Neural progenitor cell (in vitro differentiated cells): ENCODE measurements at regions not wholly inside any gene's neighbourhood (a gene's known extent, or its start where the extent isn't known, plus 50 kb on each side); places are given as distances from the start of the nearest gene placed in this dataset.

Experiments used
- DNase-seq: peaks from one replicate; pipeline ENCODE4 v3.0.0-alpha.2; 2016; ENCODE audit warnings: low spot score
- H2AFZ ChIP-seq: fragments of 200-600 bp; sonication (generic); replicated peaks from 2 replicates; pipeline ENCODE4 v1.6.1; 2016; ENCODE audit warnings: antibody characterized with exemption
- H3F3A ChIP-seq: fragments of 200-600 bp; sonication (generic); 2 replicates; pipeline ENCODE4 v1.6.1; 2016; ENCODE audit warnings: antibody characterized with exemption, low read depth
- H3K27ac ChIP-seq: fragments of 200-600 bp; sonication (generic); 2 replicates; pipeline ENCODE4 v1.5.1; 2016; ENCODE audit warnings: mild to moderate bottlenecking
- H3K27me3 ChIP-seq: fragments of 200-600 bp; sonication (generic); 2 replicates; pipeline ENCODE4 v1.6.1; 2016; ENCODE audit warnings: mild to moderate bottlenecking, moderate library complexity
- H3K36me3 ChIP-seq: fragments of 200-600 bp; sonication (generic); 2 replicates; pipeline ENCODE4 v1.5.1; 2016
- H3K4me1 ChIP-seq: fragments of 200-600 bp; sonication (generic); 2 replicates; pipeline ENCODE4 v1.6.1; 2016; ENCODE audit warnings: mixed run types
- H3K4me2 ChIP-seq: fragments of 200-600 bp; sonication (generic); 2 replicates; pipeline ENCODE4 v1.6.1; 2016
- H3K4me3 ChIP-seq: fragments of 200-600 bp; sonication (generic); 2 replicates; pipeline ENCODE4 v1.5.1; 2016
- H3K79me2 ChIP-seq: fragments of 200-600 bp; sonication (generic); 2 replicates; pipeline ENCODE4 v1.6.1; 2016; ENCODE audit warnings: low read depth
- H3K9ac ChIP-seq: fragments of 200-600 bp; sonication (generic); 2 replicates; pipeline ENCODE4 v1.6.1; 2016
- H3K9me3 ChIP-seq: fragments of 200-600 bp; sonication (generic); 2 replicates; pipeline ENCODE4 v1.5.1; 2016; ENCODE audit warnings: low read depth
- H4K20me1 ChIP-seq: fragments of 200-600 bp; sonication (generic); 2 replicates; pipeline ENCODE4 v1.6.1; 2016; ENCODE audit warnings: low read depth
- H3K27ac Mint-ChIP-seq: 3 replicates; pipeline ENCODE4 v1.8.0; 2021; ENCODE audit warnings: mixed read lengths
- H3K27me3 Mint-ChIP-seq: 2 replicates; pipeline ENCODE4 v1.8.0; 2022; ENCODE audit warnings: low read depth, mild to moderate bottlenecking, inconsistent platforms, moderate library complexity, mixed read lengths; ENCODE audit not compliant: insufficient read depth
- H3K36me3 Mint-ChIP-seq: 3 replicates; pipeline ENCODE4 v1.8.0; 2021; ENCODE audit warnings: mixed read lengths
- H3K4me1 Mint-ChIP-seq: 3 replicates; pipeline ENCODE4 v1.8.0; 2021; ENCODE audit warnings: mixed read lengths
- H3K4me3 Mint-ChIP-seq: 3 replicates; pipeline ENCODE4 v1.8.0; 2021; ENCODE audit warnings: mild to moderate bottlenecking, moderate library complexity, mixed read lengths
- H3K9me3 Mint-ChIP-seq: 3 replicates; pipeline ENCODE4 v1.8.0; 2020; ENCODE audit warnings: mixed read lengths
- EZH2 ChIP-seq: fragments of 200-600 bp; sonication (generic); IDR thresholded peaks from 2 replicates; pipeline ENCODE4 v1.6.1; 2017; ENCODE audit warnings: antibody characterized with exemption, mild to moderate bottlenecking, moderate library complexity
- EZH2phosphoT487 ChIP-seq: fragments of 200-600 bp; sonication (generic); IDR thresholded peaks from 2 replicates; pipeline ENCODE4 v1.6.1; 2017; ENCODE audit warnings: antibody characterized with exemption
- TF ChIP-seq, protein P1 (sequence below): fragments of 200-600 bp; sonication (generic); IDR thresholded peaks from 2 replicates; pipeline ENCODE4 v1.5.1; 2017; ENCODE audit warnings: antibody characterized with exemption, mild to moderate bottlenecking

GRCh38 chr6:168369786-168370185 lies 50.2 kb upstream of the DACT2 start:
- no peaks in the 10 kb centered on the region for H3K36me3 ChIP-seq
- no peaks in the 10 kb centered on the region for H3K79me2 ChIP-seq
- H3K36me3 Mint-ChIP-seq: no peaks in the 10 kb centered on the region
- H3K27me3 Mint-ChIP-seq: peaks cover 11% of the 10 kb centered on the region
- no peaks in the 10 kb centered on the region for H3K4me1 ChIP-seq
- peaks cover 10% of the 10 kb centered on the region for H3K4me1 Mint-ChIP-seq
- H3K27me3 ChIP-seq: no peaks in the 10 kb centered on the region
- H3K27ac ChIP-seq: no peak overlapping the region
- no peak overlapping the region for H3K4me3 ChIP-seq
- no peaks in the 10 kb centered on the region for H3K9me3 ChIP-seq
- TF ChIP-seq EZH2phosphoT487: no peak
- TF ChIP-seq, protein P1, sequence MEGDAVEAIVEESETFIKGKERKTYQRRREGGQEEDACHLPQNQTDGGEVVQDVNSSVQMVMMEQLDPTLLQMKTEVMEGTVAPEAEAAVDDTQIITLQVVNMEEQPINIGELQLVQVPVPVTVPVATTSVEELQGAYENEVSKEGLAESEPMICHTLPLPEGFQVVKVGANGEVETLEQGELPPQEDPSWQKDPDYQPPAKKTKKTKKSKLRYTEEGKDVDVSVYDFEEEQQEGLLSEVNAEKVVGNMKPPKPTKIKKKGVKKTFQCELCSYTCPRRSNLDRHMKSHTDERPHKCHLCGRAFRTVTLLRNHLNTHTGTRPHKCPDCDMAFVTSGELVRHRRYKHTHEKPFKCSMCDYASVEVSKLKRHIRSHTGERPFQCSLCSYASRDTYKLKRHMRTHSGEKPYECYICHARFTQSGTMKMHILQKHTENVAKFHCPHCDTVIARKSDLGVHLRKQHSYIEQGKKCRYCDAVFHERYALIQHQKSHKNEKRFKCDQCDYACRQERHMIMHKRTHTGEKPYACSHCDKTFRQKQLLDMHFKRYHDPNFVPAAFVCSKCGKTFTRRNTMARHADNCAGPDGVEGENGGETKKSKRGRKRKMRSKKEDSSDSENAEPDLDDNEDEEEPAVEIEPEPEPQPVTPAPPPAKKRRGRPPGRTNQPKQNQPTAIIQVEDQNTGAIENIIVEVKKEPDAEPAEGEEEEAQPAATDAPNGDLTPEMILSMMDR: no peak
- TF ChIP-seq EZH2: no peak
- no peaks in the 10 kb centered on the region for H4K20me1 ChIP-seq
- H3K9ac ChIP-seq: no peak overlapping the region
- H3K4me2 ChIP-seq: no peak overlapping the region
- H3K4me3 Mint-ChIP-seq: no peak overlapping the region
- no peak overlapping the region for H3K27ac Mint-ChIP-seq
- peak overlapping the region; percentile 47 for H2AFZ ChIP-seq
- H3F3A ChIP-seq: no peaks in the 10 kb centered on the region
- DNase-seq: no peak
- H3K9me3 Mint-ChIP-seq: peaks cover 5% of the 10 kb centered on the region

DNA sequence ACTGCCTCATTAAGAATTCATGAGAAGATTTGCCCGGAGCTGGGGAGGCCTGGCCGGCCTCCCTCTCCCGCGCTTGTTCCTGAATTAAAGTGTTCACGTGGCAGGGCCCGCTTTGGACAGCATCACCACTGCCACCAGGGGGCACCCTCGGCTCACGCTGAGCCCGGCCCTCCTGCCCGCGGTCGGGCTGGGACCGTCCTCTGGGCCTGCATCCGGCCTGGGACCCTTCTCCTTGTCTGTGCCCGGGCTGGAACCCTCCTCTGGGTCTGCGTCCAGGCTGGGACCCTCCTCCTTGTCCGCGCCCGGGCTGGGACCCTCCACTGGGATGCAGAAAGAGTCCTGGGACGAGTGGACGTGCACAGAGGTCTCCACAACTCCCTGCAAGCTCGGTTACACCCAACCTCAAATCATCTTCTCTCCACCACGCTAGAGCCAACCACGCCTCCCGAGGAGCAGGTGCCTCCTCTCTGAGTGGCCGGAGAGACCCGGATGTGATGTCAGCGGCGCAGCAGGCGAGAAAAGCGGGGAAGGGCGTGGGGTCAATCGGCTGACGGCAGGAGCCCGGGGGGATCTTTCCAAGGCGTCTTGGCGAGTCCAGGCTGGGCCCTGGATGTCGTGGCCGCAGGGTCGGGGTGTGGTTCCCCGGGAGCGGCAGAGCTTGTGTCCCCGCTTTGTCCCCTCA lies 50.9 kb upstream of the DACT2 start:
- Histone ChIP-seq H3K27ac (no peak overlapping the region), H3K9me3 (no peaks in the 10 kb centered on the region)
- no peak overlapping the region for H3K4me3 Mint-ChIP-seq

DNA sequence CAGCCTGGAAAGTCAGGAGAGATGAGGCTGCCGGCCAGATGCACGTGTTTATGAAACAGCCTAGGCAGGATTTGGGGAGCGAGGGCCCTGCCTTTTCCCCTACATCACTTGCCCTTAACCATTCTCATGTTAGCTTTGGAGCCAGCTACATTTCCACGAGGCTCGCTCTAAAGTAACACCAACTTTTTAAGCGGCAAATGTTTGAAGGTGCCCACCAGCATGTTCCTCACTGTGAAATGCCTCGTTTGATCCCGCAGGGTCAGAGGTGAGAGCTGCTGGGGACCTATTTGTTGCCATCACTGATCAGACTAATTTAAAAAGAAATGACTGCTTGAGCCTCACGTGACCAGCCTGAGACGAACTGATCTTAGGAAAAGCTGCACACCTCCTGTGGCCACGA lies 51.6 kb upstream of the DACT2 start:
- H3K4me3 Mint-ChIP-seq: no peak overlapping the region
- Histone ChIP-seq H3K4me3 (no peak overlapping the region), H4K20me1 (no peaks in the 10 kb centered on the region), H3K4me2 (no peak overlapping the region), H3K36me3 (no peaks in the 10 kb centered on the region), H3K9me3 (no peaks in the 10 kb centered on the region), H3K4me1 (no peaks in the 10 kb centered on the region), H3F3A (no peaks in the 10 kb centered on the region), H3K9ac (no peak overlapping the region), H3K27me3 (no peaks in the 10 kb centered on the region), H3K79me2 (no peaks in the 10 kb centered on the region), H3K27ac (no peak overlapping the region), H2AFZ (no peak overlapping the region)
- H3K36me3 Mint-ChIP-seq: no peaks in the 10 kb centered on the region
- DNase-seq: no peak
- peaks cover 1% of the 10 kb centered on the region for H3K9me3 Mint-ChIP-seq
- no peak overlapping the region for H3K27ac Mint-ChIP-seq
- TF ChIP-seq EZH2 (no peak), EZH2phosphoT487 (no peak)
- TF ChIP-seq, protein P1: no peak
- H3K4me1 Mint-ChIP-seq: peaks cover 10% of the 10 kb centered on the region
- peaks cover 14% of the 10 kb centered on the region for H3K27me3 Mint-ChIP-seq

More for the DNA sequence above, 50.9 kb upstream of the DACT2 start:
- Histone ChIP-seq H3F3A (no peaks in the 10 kb centered on the region), H3K79me2 (no peaks in the 10 kb centered on the region), H3K27me3 (no peaks in the 10 kb centered on the region), H3K9ac (no peak overlapping the region), H3K36me3 (no peaks in the 10 kb centered on the region), H4K20me1 (no peaks in the 10 kb centered on the region), H3K4me2 (no peak overlapping the region), H3K4me1 (no peaks in the 10 kb centered on the region), H2AFZ (peak overlapping the region; percentile 47), H3K4me3 (no peak overlapping the region)
- Mint-ChIP-seq H3K27me3 (peaks cover 14% of the 10 kb centered on the region), H3K36me3 (no peaks in the 10 kb centered on the region), H3K4me1 (peaks cover 10% of the 10 kb centered on the region), H3K27ac (no peak overlapping the region), H3K9me3 (peaks cover 5% of the 10 kb centered on the region)
- DNase-seq: peak; percentile 84
- no peak for TF ChIP-seq EZH2
- TF ChIP-seq EZH2phosphoT487: no peak
- TF ChIP-seq, protein P1: peak; percentile 88
